GM19240 (cell line): ENCODE measurements at regions not wholly inside any gene's neighbourhood (a gene's known extent, or its start where the extent isn't known, plus 50 kb on each side); places are given as distances from the start of the nearest gene placed in this dataset.
"Not testable (repeated sequence)": the region's sequence is repeated elsewhere in the genome, so short reads cannot be mapped to it uniquely, and the experiment has no call there.

Source experiments
- DNase-seq: peaks from one replicate; pipeline ENCODE4 v3.0.0; 2011; ENCODE audit warnings: low spot score; ENCODE audit not compliant: insufficient read length

DNA sequence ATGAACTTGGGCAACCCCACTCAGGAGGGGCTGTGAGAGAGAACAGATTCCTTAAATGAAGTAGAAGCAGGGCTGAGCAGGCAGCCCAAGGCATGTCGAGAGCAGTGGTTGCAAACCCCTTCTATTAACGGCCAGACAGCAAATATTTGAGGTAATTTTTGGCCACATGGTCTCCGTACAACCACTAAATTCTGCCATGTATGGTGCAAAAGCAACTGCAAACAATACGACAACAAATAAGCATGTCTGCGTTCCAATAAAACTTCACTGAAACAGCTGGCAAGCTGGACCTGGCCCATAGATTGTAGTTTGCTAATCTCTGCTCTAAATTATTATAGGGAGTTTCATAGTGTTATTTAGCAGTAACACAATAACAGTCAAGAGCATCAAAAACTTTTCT lies 217.0 kb upstream of the ZNF521 start:
- DNase-seq: no peak

GRCh38 chr18:25563816-25564683 lies 212.1 kb upstream of the ZNF521 start:
- no peak for DNase-seq

GRCh38 chr18:25563346-25563745 lies 211.4 kb upstream of the ZNF521 start:
- DNase-seq: no peak

DNA sequence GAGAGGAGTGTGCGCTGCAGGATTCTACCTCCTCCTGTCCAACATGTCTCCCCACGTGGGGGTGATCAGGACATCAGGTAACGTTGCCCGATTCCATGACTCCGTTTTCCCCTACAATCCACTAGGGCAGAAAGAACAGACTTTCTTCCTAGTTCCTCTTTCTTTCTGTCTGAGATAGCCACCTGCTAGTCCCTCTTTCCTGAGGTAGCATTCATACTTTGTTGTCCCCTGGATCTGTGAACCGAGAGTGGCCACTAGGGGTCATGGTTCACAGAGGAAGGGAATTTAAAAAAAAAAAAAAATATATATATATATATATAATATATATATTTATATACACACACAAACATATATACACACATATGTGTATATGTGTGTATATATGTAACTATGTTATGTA lies 210.0 kb upstream of the ZNF521 start:
- no peak for DNase-seq

GRCh38 chr18:25560369-25560768 lies 208.4 kb upstream of the ZNF521 start:
- DNase-seq: no peak

- DNase-seq: no peak
Observed at GRCh38 chr18:25557011-25557410, 205.0 kb upstream of the ZNF521 start.

- DNase-seq: no peak
Observed at GRCh38 chr18:25553631-25554263, 201.8 kb upstream of the ZNF521 start.

DNA sequence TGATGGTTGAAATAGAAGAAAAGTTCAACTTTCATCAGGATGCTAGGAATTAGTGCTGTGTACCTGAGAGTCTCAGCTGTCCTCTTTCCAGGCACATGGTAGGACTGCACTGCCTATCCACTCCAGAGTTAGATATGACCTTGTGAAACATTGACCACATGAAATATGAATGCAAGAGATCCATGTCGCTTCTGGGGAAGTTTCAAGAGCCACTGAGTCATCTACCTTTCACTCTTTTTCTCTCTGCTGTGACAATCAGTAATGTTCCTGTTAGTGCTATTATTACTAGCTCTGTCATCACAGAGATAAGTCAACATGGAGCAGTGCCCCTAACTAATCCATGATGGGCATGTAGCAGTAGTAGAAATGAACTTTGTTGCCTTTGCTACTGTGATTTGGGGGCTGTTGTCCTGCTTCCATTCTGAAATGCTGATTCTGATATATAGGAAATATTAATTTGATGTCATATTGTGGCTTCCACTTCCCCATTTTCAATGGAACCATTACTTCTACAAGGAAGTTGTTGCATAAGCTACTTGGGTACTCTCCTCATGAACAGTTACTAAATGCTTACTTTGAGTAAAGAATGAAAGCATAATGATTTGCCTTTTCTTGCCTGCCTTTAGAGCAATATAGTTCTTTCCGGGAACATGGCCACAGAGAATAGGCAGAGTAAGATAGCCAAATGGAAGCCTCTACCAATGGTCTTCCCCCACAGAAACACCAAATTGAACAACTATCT lies 192.8 kb upstream of the ZNF521 start:
- DNase-seq: no peak

- no peak for DNase-seq
Observed at GRCh38 chr18:25538175-25538922, 186.4 kb upstream of the ZNF521 start.

- DNase-seq: no peak
Observed at GRCh38 chr18:25535495-25535894, 183.5 kb upstream of the ZNF521 start.

GRCh38 chr18:25534401-25534800 lies 182.4 kb upstream of the ZNF521 start:
- no peak for DNase-seq

DNA sequence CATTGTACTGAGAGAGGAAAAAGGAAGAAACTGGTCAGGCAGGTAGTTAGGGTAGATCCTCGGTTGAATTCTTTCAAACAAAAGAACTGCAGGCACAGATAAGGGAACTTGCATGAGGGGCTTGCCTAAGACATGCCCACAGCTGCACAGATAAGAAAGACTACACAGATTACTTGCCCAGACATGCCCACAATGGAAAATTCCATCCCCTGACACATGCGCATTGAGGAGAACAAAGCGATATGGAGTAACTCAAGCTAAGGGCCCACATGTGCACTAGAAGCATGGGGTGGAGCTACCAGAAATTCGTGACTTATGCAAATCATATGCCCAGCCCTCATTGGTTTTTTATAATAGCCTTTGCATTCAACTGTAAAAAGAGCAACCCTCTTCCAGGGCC lies 181.3 kb upstream of the ZNF521 start:
- DNase-seq: no peak

GRCh38 chr18:25531207-25531606 lies 179.2 kb upstream of the ZNF521 start:
- no peak for DNase-seq

GRCh38 chr18:25525789-25526188 lies 173.8 kb upstream of the ZNF521 start:
- not testable (repeated sequence) for DNase-seq

DNA sequence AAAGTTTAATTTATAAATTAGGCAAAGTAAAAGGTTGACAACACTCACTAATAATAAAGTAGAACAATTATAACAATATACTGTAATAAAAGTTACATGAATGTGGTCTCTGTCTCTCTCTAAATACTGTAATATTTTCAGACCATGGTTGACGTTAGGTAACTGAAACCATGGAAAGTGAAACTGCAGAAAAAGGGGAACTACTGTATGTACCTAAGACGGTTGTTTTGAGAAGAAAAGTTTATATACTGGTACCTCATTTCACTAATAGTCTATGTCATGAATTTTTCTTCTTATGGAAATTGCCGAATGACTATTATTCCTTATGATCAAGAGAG lies 166.7 kb upstream of the ZNF521 start:
- DNase-seq: no peak

DNA sequence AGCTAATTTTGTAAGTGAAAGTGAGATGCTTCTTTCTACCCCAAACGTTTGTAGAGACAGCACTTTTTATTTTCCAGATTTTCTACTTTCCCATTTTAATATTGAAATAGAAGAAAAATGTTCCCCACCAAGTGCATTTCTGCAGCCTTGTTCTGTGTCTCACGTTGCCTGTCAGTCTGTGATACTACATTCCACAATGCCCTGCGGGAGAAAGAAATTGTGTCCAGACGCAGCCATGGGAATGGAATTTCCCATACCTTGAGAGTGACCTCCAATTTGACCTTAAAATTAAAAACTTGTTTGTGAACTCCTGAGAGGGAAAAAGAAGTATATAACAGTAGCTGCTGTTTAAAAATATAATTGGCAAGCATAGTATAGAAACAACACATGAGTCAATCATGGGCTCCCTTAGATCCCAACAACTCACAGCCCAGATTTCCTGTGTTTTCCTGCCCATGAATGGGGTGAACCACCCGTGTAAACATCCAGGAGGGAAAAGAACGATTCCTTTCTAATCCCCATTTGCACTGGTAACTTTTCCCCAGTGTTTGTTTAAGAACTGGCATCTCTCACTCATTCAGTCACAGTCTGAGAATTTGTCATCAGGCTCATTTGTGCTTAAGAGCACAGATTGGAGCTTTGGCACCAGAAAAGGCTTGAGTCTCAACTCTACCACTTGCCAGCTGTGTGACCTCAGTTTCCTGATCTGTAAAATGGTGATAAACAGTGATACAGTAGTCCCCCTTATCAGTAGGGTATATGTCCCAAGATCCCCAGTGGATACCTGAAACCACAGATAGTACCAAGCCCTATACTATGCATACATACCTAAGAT lies 166.1 kb upstream of the ZNF521 start:
- DNase-seq: no peak

DNA sequence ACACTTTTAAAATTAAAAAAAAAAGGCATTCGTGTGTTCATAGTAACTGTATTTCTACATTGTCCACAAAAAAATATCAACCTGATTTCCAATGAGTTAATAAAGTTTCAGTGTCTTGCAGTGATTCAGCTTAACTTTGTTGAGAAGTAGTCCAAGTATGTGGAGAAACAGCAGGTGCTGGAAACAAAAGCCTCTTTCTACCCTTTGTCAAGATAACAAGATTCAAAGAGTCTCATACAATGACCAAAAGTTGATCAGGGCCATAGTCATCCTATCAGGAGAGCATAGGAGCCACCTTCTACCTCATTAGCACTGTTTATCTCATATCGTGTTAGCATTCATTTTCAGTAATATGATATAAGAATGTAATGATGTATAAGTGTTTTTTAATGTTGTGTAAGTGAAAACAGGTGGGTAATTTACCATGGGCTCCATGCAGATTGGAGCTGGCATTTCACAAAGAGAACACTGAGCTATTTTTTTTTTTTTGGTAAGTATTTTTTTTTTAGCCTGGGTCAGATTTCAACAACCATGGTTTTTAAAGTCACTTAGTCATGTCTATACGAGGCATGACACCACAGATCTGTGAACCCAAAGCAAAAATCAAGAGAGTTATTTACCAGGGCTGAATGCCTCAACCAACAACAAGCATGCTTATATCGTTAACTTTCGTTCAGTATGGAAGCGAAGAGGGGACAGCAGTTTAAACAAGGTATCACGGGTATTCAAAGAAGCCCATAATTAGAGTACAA lies 165.0 kb upstream of the ZNF521 start:
- DNase-seq: no peak

DNA sequence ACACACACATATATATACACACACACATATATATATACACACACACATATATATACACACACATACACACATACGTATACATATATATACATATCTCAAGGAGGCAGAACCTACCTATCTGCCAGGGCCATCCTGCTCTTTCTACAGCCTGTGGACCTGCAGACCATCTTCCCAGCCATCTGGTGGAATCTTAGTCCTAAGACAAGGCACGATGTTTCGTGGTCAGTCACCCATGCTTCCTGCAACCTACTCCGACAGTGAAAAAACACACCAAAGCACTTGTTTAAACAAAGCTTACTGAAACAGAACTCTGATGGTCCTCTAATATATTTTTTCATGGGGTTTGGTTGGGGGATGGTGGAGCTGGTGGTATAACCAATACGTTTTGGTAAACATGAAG lies 164.2 kb upstream of the ZNF521 start:
- no peak for DNase-seq

GRCh38 chr18:25510096-25510495 lies 158.1 kb upstream of the ZNF521 start:
- no peak for DNase-seq

GRCh38 chr18:25503567-25504081 lies 151.7 kb upstream of the ZNF521 start:
- DNase-seq: no peak
